K562 (cell line): ENCODE measurements at regions not wholly inside any gene's neighbourhood (a gene's known extent, or its start where the extent isn't known, plus 50 kb on each side); places are given as distances from the start of the nearest gene placed in this dataset.

ENCODE experiments used
- ATAC-seq: fragments of 200-7000 bp; cut with Tn5 transposase; 3 replicates; pipeline ENCODE4 v1.9.1; 2020; ENCODE audit warnings: moderate library complexity
- BruUV-seq: library from RNA; stranded (reverse); fragments of 400-500 nt; replicated peaks from 2 replicates; lab custom pipeline; 2021; lab: Mats Ljungman, UMichigan
- CTCF ChIA-PET: fragments of 300-600 bp; formaldehyde crosslinking; extraction: SDS; loops from one replicate; lab custom pipeline; 2021; ENCODE audit warnings: low intra/inter-chr PET ratio; lab: Yijun Ruan, JAX
- POLR2A ChIA-PET: fragments of 300-600, 350-650 bp; sonication (Branson Sonifier 250); formaldehyde crosslinking; extraction: SDS; loops from one replicate; lab custom pipeline; 2021; ENCODE audit warnings: antibody characterized with exemption, inconsistent platforms; lab: Yijun Ruan, JAX
- DNase-seq, 4 experiments: peaks; one replicate each; pipeline versions ENCODE4 v3.0.0 to v3.0.0-alpha.2; 2011 to 2018; ENCODE audit warnings: low spot score in 3 of 4, mixed read lengths in 3 of 4; ENCODE audit errors: extremely low read depth in 1 of 4
- FAIRE-seq: peaks from 2 replicates; lab custom pipeline; 2011; peaks lifted over from hg19 to GRCh38; lab: Jason Lieb, UNC
- H2AFZ ChIP-seq: 2 replicates; pipeline ENCODE4 v1.6.0; 2011; ENCODE audit warnings: low read depth, low read length, control low read depth, inconsistent platforms
- H3K27ac ChIP-seq: fragments of 200-600 bp; 3 replicates; pipeline ENCODE4 v1.8.0; 2011; ENCODE audit warnings: low read depth, mild to moderate bottlenecking, control low read depth, inconsistent platforms, low read length, moderate library complexity, mixed read lengths; ENCODE audit errors: extremely low read depth
- H3K27me3 ChIP-seq, 2 experiments: fragments of 300-600 bp in 1 of 2; 2 replicates in 1 of 2; 3 replicates in 1 of 2; pipeline versions ENCODE4 v1.6.0 to v1.8.0; 2011; ENCODE audit warnings: inconsistent platforms in 2 of 2, low read length in 2 of 2, mild to moderate bottlenecking in 1 of 2, mixed read lengths in 1 of 2, moderate library complexity in 1 of 2; ENCODE audit not compliant: control insufficient read depth in 2 of 2, insufficient read depth in 2 of 2
- H3K36me3 ChIP-seq: fragments of 300-600 bp; 3 replicates; pipeline ENCODE4 v1.8.0; 2011; ENCODE audit warnings: mild to moderate bottlenecking, low read length, inconsistent platforms; ENCODE audit not compliant: control insufficient read depth, insufficient read depth
- H3K4me1 ChIP-seq, 2 experiments: fragments of 200-600 bp in 1 of 2; replicated peaks in 1 of 2; 2 replicates in 1 of 2; 3 replicates in 1 of 2; pipeline versions ENCODE4 v1.5.1 to v1.8.0; 2011; ENCODE audit warnings: inconsistent platforms in 2 of 2, low read length in 2 of 2, mild to moderate bottlenecking in 1 of 2, mixed read lengths in 1 of 2, moderate library complexity in 1 of 2; ENCODE audit not compliant: control insufficient read depth in 2 of 2, insufficient read depth in 2 of 2
- H3K4me2 ChIP-seq: 2 replicates; pipeline ENCODE4 v1.6.1; 2011; ENCODE audit warnings: low read length, control low read depth, inconsistent platforms, mixed read lengths; ENCODE audit not compliant: insufficient read depth
- H3K4me3 ChIP-seq: fragments of 200-600 bp; sonication (generic), shearing (Covaris generic); 2 replicates; pipeline ENCODE4 v1.5.1; 2016; ENCODE audit warnings: control low read depth, inconsistent platforms
- H3K79me2 ChIP-seq: fragments of 200-600 bp; 3 replicates; pipeline ENCODE4 v1.8.0; 2011; ENCODE audit warnings: low read length, inconsistent platforms; ENCODE audit not compliant: control insufficient read depth, insufficient read depth
- H3K9ac ChIP-seq, 2 experiments: 2 replicates each; pipeline versions ENCODE4 v1.6.0 to v1.6.1; 2011; ENCODE audit warnings: low read depth in 2 of 2, low read length in 2 of 2, control low read depth in 1 of 2, inconsistent platforms in 1 of 2, mild to moderate bottlenecking in 1 of 2, mixed read lengths in 1 of 2; ENCODE audit not compliant: insufficient read depth in 1 of 2
- H3K9me1 ChIP-seq: one replicate; pipeline ENCODE4 v1.6.0; 2011; ENCODE audit warnings: inconsistent platforms, mild to moderate bottlenecking, low read length, moderate library complexity; ENCODE audit not compliant: control insufficient read depth, insufficient read depth
- H3K9me3 ChIP-seq: replicated peaks from 2 replicates; pipeline ENCODE4 v1.5.1; 2011; ENCODE audit warnings: low read depth, low read length, inconsistent platforms; ENCODE audit not compliant: control insufficient read depth, insufficient read depth
- H4K20me1 ChIP-seq: replicated peaks from 2 replicates; pipeline ENCODE4 v1.6.1; 2011; ENCODE audit warnings: low read length, inconsistent platforms, mixed read lengths; ENCODE audit not compliant: control insufficient read depth, insufficient read depth
- C11orf30 ChIP-seq: fragments of 450-650 bp; IDR thresholded peaks from 2 replicates; pipeline ENCODE4 v1.6.1; 2016; ENCODE audit warnings: low read depth, mild to moderate bottlenecking
- DMBX1 ChIP-seq: fragments of 250-450 bp; sonication (Bioruptor Pico); IDR thresholded peaks from 2 replicates; pipeline ENCODE4 v1.8.0; 2022; ENCODE audit warnings: inconsistent platforms, mild to moderate bottlenecking, moderate library complexity, borderline replicate concordance
- FIP1L1 ChIP-seq: fragments of 200-400 bp; formaldehyde crosslinking; IDR thresholded peaks from 2 replicates; pipeline ENCODE4 v1.6.1; 2018; ENCODE audit warnings: mild to moderate bottlenecking, low read depth, low read length; ENCODE audit not compliant: poor library complexity, severe bottlenecking
- IFI16 ChIP-seq: fragments of 250-450 bp; sonication (Bioruptor Pico); IDR thresholded peaks from 2 replicates; pipeline ENCODE4 v2.1.2; 2022; ENCODE audit warnings: mild to moderate bottlenecking, inconsistent platforms
- ZNF445 ChIP-seq: fragments of 250-450 bp; sonication (Bioruptor Pico); IDR thresholded peaks from 2 replicates; pipeline ENCODE4 v1.4.0; 2020; ENCODE audit warnings: low read depth, mild to moderate bottlenecking, moderate library complexity
- WGBS: fragments of 100-300 bp; shearing (Covaris generic); methylation state at CpG from one replicate; pipeline ENCODE4 v1.1.6; 2016; ENCODE audit warnings: low coverage, mixed read lengths; ENCODE audit not compliant: insufficient coverage; ENCODE audit errors: missing lambda C conversion rate; 5-methylcytosine and 5-hydroxymethylcytosine counted together
- in situ Hi-C: fragments of 300-500 bp; cut with MboI; formaldehyde crosslinking; loops from 4 replicates; pipeline ENCODE4 v1.15.0; 2018; ENCODE audit warnings: inconsistent platforms, mixed read lengths
- intact Hi-C: fragments of 100-400 bp; cut with micrococcal nuclease; formaldehyde crosslinking; loops from 2 replicates; pipeline ENCODE4 v1.14.2; 2022
- TF ChIP-seq, protein P1 (sequence below): fragments of 150-350 bp; IDR thresholded peaks from 2 replicates; pipeline ENCODE4 v1.6.1; 2014; ENCODE audit warnings: low read depth, mild to moderate bottlenecking, low read length, borderline replicate concordance
- TF ChIP-seq, protein P2 (sequence below): fragments of 450-650 bp; formaldehyde crosslinking; IDR thresholded peaks from 2 replicates; pipeline ENCODE4 v1.4.0; 2022; ENCODE audit warnings: missing genetic modification characterization

DNA sequence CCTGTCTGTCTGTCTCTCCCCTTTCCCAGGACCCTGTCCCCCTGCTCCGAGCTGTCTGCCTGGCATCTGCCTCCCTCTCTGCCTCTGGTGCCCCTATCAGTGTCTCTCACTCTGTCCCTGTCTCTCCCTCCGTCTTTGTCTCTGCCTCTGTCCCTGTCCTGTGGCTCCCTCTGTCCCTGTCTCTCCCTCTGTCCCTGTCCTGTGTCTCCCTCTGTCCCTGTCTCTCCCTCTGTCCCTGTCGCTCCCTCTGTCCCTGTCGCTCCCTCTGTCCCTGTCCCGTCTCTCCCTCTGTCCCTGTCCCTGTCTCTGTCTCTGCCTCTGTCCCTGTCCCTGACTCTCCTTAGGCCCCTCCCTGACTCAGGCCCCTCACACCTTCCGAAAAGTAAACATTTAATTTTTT lies 75.0 kb upstream of the PAX2 start:
- ChIA-PET CTCF (no interaction called here), POLR2A (interaction anchor here (1.5 kb wide), 1 partner anchor 10 kb away, joined by 4 read pairs; no protein-coding TSS in a partner anchor)
- no TSS peak for BruUV-seq
- in situ Hi-C loops (no loop called here), intact Hi-C loops (loop anchor here (5.0 kb wide), 1 partner anchor 72 kb away; no protein-coding TSS in a partner anchor)
- no peak for FAIRE-seq
- no peaks in the 10 kb centered on the region for H3K36me3 ChIP-seq
- ATAC-seq, result no peak; the same call in 1 of the 3 replicates
- H3K9me3 ChIP-seq, result no peaks in the 10 kb centered on the region
- no peak overlapping the region for H3K9ac ChIP-seq
- no peak overlapping the region for H3K27ac ChIP-seq
- no peaks in the 10 kb centered on the region for H4K20me1 ChIP-seq
- 15% methylated on average over 2 of the region's 6 CpGs for WGBS
- H3K9me1 ChIP-seq, result no peaks in the 10 kb centered on the region
- peaks cover 3 to 15% of the 10 kb centered on the region in 2 experiments; a peak in 4 of 5 replicates for H3K27me3 ChIP-seq
- no peak overlapping the region for H2AFZ ChIP-seq
- no peak for DNase-seq
- H3K4me1 ChIP-seq, result peaks cover 0 to 6% of the 10 kb centered on the region in 2 experiments; a peak in 2 of 5 replicates
- no peak for TF ChIP-seq IFI16 (CRISPR knock-in tag)
- TF ChIP-seq, protein P1, sequence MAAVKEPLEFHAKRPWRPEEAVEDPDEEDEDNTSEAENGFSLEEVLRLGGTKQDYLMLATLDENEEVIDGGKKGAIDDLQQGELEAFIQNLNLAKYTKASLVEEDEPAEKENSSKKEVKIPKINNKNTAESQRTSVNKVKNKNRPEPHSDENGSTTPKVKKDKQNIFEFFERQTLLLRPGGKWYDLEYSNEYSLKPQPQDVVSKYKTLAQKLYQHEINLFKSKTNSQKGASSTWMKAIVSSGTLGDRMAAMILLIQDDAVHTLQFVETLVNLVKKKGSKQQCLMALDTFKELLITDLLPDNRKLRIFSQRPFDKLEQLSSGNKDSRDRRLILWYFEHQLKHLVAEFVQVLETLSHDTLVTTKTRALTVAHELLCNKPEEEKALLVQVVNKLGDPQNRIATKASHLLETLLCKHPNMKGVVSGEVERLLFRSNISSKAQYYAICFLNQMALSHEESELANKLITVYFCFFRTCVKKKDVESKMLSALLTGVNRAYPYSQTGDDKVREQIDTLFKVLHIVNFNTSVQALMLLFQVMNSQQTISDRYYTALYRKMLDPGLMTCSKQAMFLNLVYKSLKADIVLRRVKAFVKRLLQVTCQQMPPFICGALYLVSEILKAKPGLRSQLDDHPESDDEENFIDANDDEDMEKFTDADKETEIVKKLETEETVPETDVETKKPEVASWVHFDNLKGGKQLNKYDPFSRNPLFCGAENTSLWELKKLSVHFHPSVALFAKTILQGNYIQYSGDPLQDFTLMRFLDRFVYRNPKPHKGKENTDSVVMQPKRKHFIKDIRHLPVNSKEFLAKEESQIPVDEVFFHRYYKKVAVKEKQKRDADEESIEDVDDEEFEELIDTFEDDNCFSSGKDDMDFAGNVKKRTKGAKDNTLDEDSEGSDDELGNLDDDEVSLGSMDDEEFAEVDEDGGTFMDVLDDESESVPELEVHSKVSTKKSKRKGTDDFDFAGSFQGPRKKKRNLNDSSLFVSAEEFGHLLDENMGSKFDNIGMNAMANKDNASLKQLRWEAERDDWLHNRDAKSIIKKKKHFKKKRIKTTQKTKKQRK, result no peak
- no peak for TF ChIP-seq C11orf30
- TF ChIP-seq, protein P2, sequence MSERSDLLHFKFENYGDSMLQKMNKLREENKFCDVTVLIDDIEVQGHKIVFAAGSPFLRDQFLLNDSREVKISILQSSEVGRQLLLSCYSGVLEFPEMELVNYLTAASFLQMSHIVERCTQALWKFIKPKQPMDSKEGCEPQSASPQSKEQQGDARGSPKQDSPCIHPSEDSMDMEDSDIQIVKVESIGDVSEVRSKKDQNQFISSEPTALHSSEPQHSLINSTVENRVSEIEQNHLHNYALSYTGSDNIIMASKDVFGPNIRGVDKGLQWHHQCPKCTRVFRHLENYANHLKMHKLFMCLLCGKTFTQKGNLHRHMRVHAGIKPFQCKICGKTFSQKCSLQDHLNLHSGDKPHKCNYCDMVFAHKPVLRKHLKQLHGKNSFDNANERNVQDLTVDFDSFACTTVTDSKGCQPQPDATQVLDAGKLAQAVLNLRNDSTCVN, result no peak
- TF ChIP-seq ZNF445 (CRISPR knock-in tag), result no peak
- TF ChIP-seq DMBX1 (CRISPR knock-in tag), result no peak
- TF ChIP-seq FIP1L1, result no peak
- TF ChIP-seq, all 486 proteins: peak for 0
- no peak overlapping the region for H3K4me3 ChIP-seq
- no peak overlapping the region for H3K4me2 ChIP-seq
- no peaks in the 10 kb centered on the region for H3K79me2 ChIP-seq
